HCT116 (cell line): ENCODE measurements at regions not wholly inside any gene's neighbourhood (a gene's known extent, or its start where the extent isn't known, plus 50 kb on each side); places are given as distances from the start of the nearest gene placed in this dataset.
"Not testable (repeated sequence)": the region's sequence is repeated elsewhere in the genome, so short reads cannot be mapped to it uniquely, and the experiment has no call there.

Experiments
- ATAC-seq: fragments of 200-7000 bp; cut with Tn5 transposase; 2 replicates; pipeline ENCODE4 v1.9.1; 2020; ENCODE audit warnings: mild to moderate bottlenecking, moderate library complexity
- BruUV-seq: library from RNA; stranded (reverse); fragments of 400-500 nt; replicated peaks from 2 replicates; lab custom pipeline; 2021; lab: Mats Ljungman, UMichigan
- CTCF ChIA-PET: fragments of 300-600 bp; sonication (Branson Sonifier 250); formaldehyde crosslinking; loops from one replicate; lab custom pipeline; 2021; ENCODE audit warnings: antibody characterized with exemption; lab: Charles Lee
- POLR2A ChIA-PET: fragments of 300-600, 350-600 bp; sonication (Branson Sonifier 250); formaldehyde crosslinking; loops from one replicate; lab custom pipeline; 2021; ENCODE audit warnings: antibody characterized with exemption; lab: Charles Lee
- RAD21 ChIA-PET, 2 experiments: fragments of 300-600 bp; sonication (Branson Sonifier 250); formaldehyde crosslinking; loops; one replicate each; lab custom pipeline; 2023; ENCODE audit warnings: low total read pairs in 2 of 2; ENCODE audit not compliant: uncharacterized antibody in 2 of 2, unreplicated experiment in 2 of 2, low non-redundant PET in 1 of 2; lab: Charles Lee
- DNase-seq: peaks from one replicate; pipeline ENCODE4 v3.0.0-alpha.2; 2010; ENCODE audit warnings: low read depth, low spot score
- H2AFZ ChIP-seq: fragments of 200-600 bp; shearing (Covaris generic), sonication (generic); 2 replicates; pipeline ENCODE4 v1.6.1; 2017; ENCODE audit warnings: low read depth, mixed run types, mixed read lengths, antibody characterized with exemption, low read length; ENCODE audit not compliant: poor library complexity, severe bottlenecking
- H3K27ac ChIP-seq: 2 replicates; pipeline ENCODE4 v1.5.1; 2012; ENCODE audit warnings: low read depth, low read length
- H3K27me3 ChIP-seq: fragments of 200-600 bp; sonication (generic); 2 replicates; pipeline ENCODE4 v1.6.1; 2016; ENCODE audit warnings: mixed run types, low read length, mixed read lengths; ENCODE audit not compliant: insufficient read depth
- H3K36me3 ChIP-seq, 2 experiments: fragments of 200-500 bp in 1 of 2; fragments of 200-600 bp in 1 of 2; sonication (Bioruptor generic) in 1 of 2; sonication (generic) in 1 of 2; 2 replicates each; pipeline versions ENCODE4 v1.5.1 to v1.6.1; 2014 to 2016; ENCODE audit warnings: low read length in 2 of 2, inconsistent platforms in 1 of 2, mixed read lengths in 1 of 2, mixed run types in 1 of 2; ENCODE audit not compliant: insufficient read depth in 2 of 2, control insufficient read depth in 1 of 2
- H3K4me1 ChIP-seq, 2 experiments: fragments of 200-600 bp in 1 of 2; sonication (generic) in 1 of 2; 2 replicates each; pipeline versions ENCODE4 v1.5.1 to v1.6.1; 2012 to 2017; ENCODE audit warnings: low read length in 2 of 2, inconsistent platforms in 1 of 2, mild to moderate bottlenecking in 1 of 2, mixed read lengths in 1 of 2, mixed run types in 1 of 2, moderate library complexity in 1 of 2; ENCODE audit not compliant: insufficient read depth in 2 of 2, control insufficient read depth in 1 of 2
- H3K4me2 ChIP-seq: fragments of 200-600 bp; sonication (generic); 2 replicates; pipeline ENCODE4 v1.6.1; 2017; ENCODE audit warnings: mixed run types, low read length, mixed read lengths
- H3K4me3 ChIP-seq, 2 experiments: fragments of 200-600 bp in 1 of 2; sonication (generic) in 1 of 2; replicated peaks in 1 of 2; 2 replicates each; pipeline ENCODE4 v1.5.1; 2011 to 2016; ENCODE audit warnings: low read length in 2 of 2, control low read depth in 1 of 2, low read depth in 1 of 2, mild to moderate bottlenecking in 1 of 2, mixed read lengths in 1 of 2, mixed run types in 1 of 2
- H3K79me2 ChIP-seq: fragments of 200-600 bp; sonication (generic); 2 replicates; pipeline ENCODE4 v1.6.1; 2017; ENCODE audit warnings: mild to moderate bottlenecking, mixed run types, low read length, moderate library complexity, mixed read lengths; ENCODE audit not compliant: insufficient read depth
- H3K9ac ChIP-seq: fragments of 200-600 bp; sonication (generic); 2 replicates; pipeline ENCODE4 v1.6.1; 2016; ENCODE audit warnings: low read length, mixed read lengths
- H3K9me2 ChIP-seq: fragments of 200-600 bp; sonication (generic), shearing (Covaris generic); 2 replicates; pipeline ENCODE4 v1.6.1; 2017; ENCODE audit warnings: mixed run types, mild to moderate bottlenecking, moderate library complexity; ENCODE audit not compliant: insufficient read depth
- H3K9me3 ChIP-seq, 2 experiments: fragments of 200-500 bp in 1 of 2; fragments of 200-600 bp in 1 of 2; sonication (Bioruptor generic) in 1 of 2; sonication (generic) in 1 of 2; 2 replicates each; pipeline ENCODE4 v1.6.1; 2014 to 2017; ENCODE audit warnings: low read length in 2 of 2, mixed read lengths in 2 of 2, inconsistent platforms in 1 of 2, low read depth in 1 of 2, mild to moderate bottlenecking in 1 of 2, mixed run types in 1 of 2, moderate library complexity in 1 of 2; ENCODE audit not compliant: control insufficient read depth in 1 of 2, insufficient read depth in 1 of 2
- H4K20me1 ChIP-seq: fragments of 200-600 bp; sonication (generic), shearing (Covaris generic); 2 replicates; pipeline ENCODE4 v1.6.1; 2017; ENCODE audit warnings: mixed run types, mild to moderate bottlenecking, moderate library complexity; ENCODE audit not compliant: insufficient read depth
- CEBPB ChIP-seq: IDR thresholded peaks from 2 replicates; pipeline ENCODE4 v1.6.1; 2012; ENCODE audit warnings: low read depth
- CTCF ChIP-seq, 3 experiments: fragments of 200-600 bp in 1 of 3; sonication (generic) in 1 of 3; IDR thresholded peaks in 2 of 3; conservative IDR thresholded peaks in 1 of 3; 2 replicates each; pipeline ENCODE4 v1.5.1; 2012 to 2017; ENCODE audit warnings: low read depth in 2 of 3, low read length in 2 of 3, antibody characterized with exemption in 1 of 3, borderline replicate concordance in 1 of 3, control low read depth in 1 of 3, mild to moderate bottlenecking in 1 of 3, mixed read lengths in 1 of 3, mixed run types in 1 of 3, moderate library complexity in 1 of 3; ENCODE audit not compliant: insufficient read depth in 1 of 3
- EGR1 ChIP-seq: IDR thresholded peaks from 2 replicates; pipeline ENCODE4 v1.6.1; 2012; ENCODE audit warnings: low read depth
- ELF1 ChIP-seq: IDR thresholded peaks from 2 replicates; pipeline ENCODE4 v1.6.1; 2012; ENCODE audit warnings: low read depth, borderline replicate concordance
- EZH2 ChIP-seq: fragments of 200-600 bp; sonication (generic); IDR thresholded peaks from 2 replicates; pipeline ENCODE4 v1.6.1; 2017; ENCODE audit warnings: antibody characterized with exemption, mixed run types
- EZH2phosphoT487 ChIP-seq: fragments of 200-600 bp; IDR thresholded peaks from 2 replicates; pipeline ENCODE4 v1.6.1; 2018; ENCODE audit warnings: antibody characterized with exemption, borderline replicate concordance
- FOSL1 ChIP-seq: IDR thresholded peaks from 2 replicates; pipeline ENCODE4 v1.6.1; 2012; ENCODE audit warnings: low read depth
- JUND ChIP-seq: IDR thresholded peaks from 2 replicates; pipeline ENCODE4 v1.6.1; 2012
- POLR2AphosphoS5 ChIP-seq: IDR thresholded peaks from 2 replicates; pipeline ENCODE4 v1.6.1; 2011; ENCODE audit warnings: mild to moderate bottlenecking, low read depth, low read length, moderate library complexity
- ZNF274 ChIP-seq: fragments of 200-500 bp; sonication (Bioruptor generic); IDR thresholded peaks from 2 replicates; pipeline ENCODE4 v1.6.1; 2014; ENCODE audit warnings: mild to moderate bottlenecking, low read depth, low read length, inconsistent platforms
- intact Hi-C: fragments of 100-400 bp; cut with micrococcal nuclease; formaldehyde crosslinking; loops from 2 replicates; pipeline ENCODE4 v1.10.0; 2022

- POLR2A ChIA-PET: no interaction called here
Measured at GRCh38 chr1:95905818-95906395, 671.9 kb downstream of the RWDD3 start.

GRCh38 chr1:95911739-95912138 is 677.7 kb downstream of the RWDD3 start:
- RAD21 ChIA-PET, DNase-seq, intact Hi-C loops: not testable (repeated sequence)

More at GRCh38 chr1:95905818-95906395, 671.9 kb downstream of the RWDD3 start:
- H3K27ac ChIP-seq: no peak overlapping the region
- no peaks in the 10 kb centered on the region for H3K36me3 ChIP-seq
- H4K20me1 ChIP-seq: no peaks in the 10 kb centered on the region
- DNase-seq (no peak), ATAC-seq (no peak)
- intact Hi-C loops: no loop called here
- CTCF ChIA-PET: no interaction called here
- TF ChIP-seq CTCF (IDR thresholded peaks at IDR 0.05 in 2 of 3, conservative IDR thresholded peaks at IDR 0.05 in 1 of 3; ENCODE audit: borderline replicate concordance in 1 of 3, insufficient read depth in 1 of 3, low read depth in 2 of 3, low read length in 2 of 3) (no peak), FOSL1 (no peak), EZH2phosphoT487 (no peak), ELF1 (no peak), JUND (no peak), CEBPB (no peak), POLR2AphosphoS5 (no peak), ZNF274 (no peak), EZH2 (no peak), EGR1 (no peak)
- H3K4me2 ChIP-seq: no peak overlapping the region
- H3K9ac ChIP-seq: no peak overlapping the region
- no peaks in the 10 kb centered on the region for H3K9me3 ChIP-seq
- no peaks in the 10 kb centered on the region for H3K4me1 ChIP-seq
- no peak overlapping the region for H3K4me3 ChIP-seq
- no peaks in the 10 kb centered on the region for H3K27me3 ChIP-seq
- H3K79me2 ChIP-seq: no peaks in the 10 kb centered on the region
- no peaks in the 10 kb centered on the region for H3K9me2 ChIP-seq
- BruUV-seq: no TSS peak
- RAD21 ChIA-PET: no interaction called here
- H2AFZ ChIP-seq: no peak overlapping the region

More at GRCh38 chr1:95911739-95912138, 677.7 kb downstream of the RWDD3 start:
- CTCF ChIA-PET, H3K9me3 ChIP-seq, ATAC-seq, H3K27ac ChIP-seq, H4K20me1 ChIP-seq, H3K4me1 ChIP-seq, H3K79me2 ChIP-seq, H2AFZ ChIP-seq, BruUV-seq, H3K4me3 ChIP-seq, H3K4me2 ChIP-seq, H3K36me3 ChIP-seq, H3K9ac ChIP-seq, H3K9me2 ChIP-seq, POLR2A ChIA-PET, H3K27me3 ChIP-seq: not testable (repeated sequence)
